ENCODE measurements at regions not wholly inside any gene's neighbourhood (a gene's known extent, or its start where the extent isn't known, plus 50 kb on each side); places are given as distances from the start of the nearest gene placed in this dataset.
"Not testable (repeated sequence)": the region's sequence is repeated elsewhere in the genome, so short reads cannot be mapped to it uniquely, and the experiment has no call there.

- 23% methylated on average over 1 of the region's 1 CpG for WGBS
- H3K4me3 ChIP-seq (ENCODE audit: low read length in 2 of 2); DNase-seq (ENCODE audit: low read depth in 6 of 9, low spot score in 9 of 9): not testable (repeated sequence)
Measured at GRCh38 chr1:83455753-83456152, 543.2 kb downstream of the TTLL7 start.

GRCh38 chr1:83445873-83446272 lies 553.1 kb downstream of the TTLL7 start:
- not testable (repeated sequence) for H3K4me3 ChIP-seq (ENCODE audit: low read length in 2 of 2); H3K4me1 ChIP-seq (ENCODE audit: control insufficient read depth in 2 of 2, insufficient read depth in 2 of 2, low read length in 2 of 2); H3K27ac ChIP-seq (ENCODE audit: low read depth in 1 of 2, low read length in 1 of 2); H3K9me3 ChIP-seq (ENCODE audit: control insufficient read depth in 2 of 2, insufficient read depth in 1 of 2, low read length in 1 of 2); DNase-seq (ENCODE audit: low read depth in 6 of 9, low spot score in 9 of 9); H3K36me3 ChIP-seq (ENCODE audit: control insufficient read depth in 2 of 2, insufficient read depth in 2 of 2, low read length in 1 of 2); H3K27me3 ChIP-seq (ENCODE audit: control insufficient read depth in 2 of 2, insufficient read depth in 1 of 2, low read length in 1 of 2)
- 94% methylated on average over 3 of the region's 3 CpGs for WGBS

More at GRCh38 chr1:83455753-83456152, 543.2 kb downstream of the TTLL7 start:
- H3K9me3 ChIP-seq (ENCODE audit: control insufficient read depth in 2 of 2, insufficient read depth in 1 of 2, low read length in 1 of 2); H3K27ac ChIP-seq (ENCODE audit: low read depth in 1 of 2, low read length in 1 of 2); H3K36me3 ChIP-seq (ENCODE audit: control insufficient read depth in 2 of 2, insufficient read depth in 2 of 2, low read length in 1 of 2); H3K4me1 ChIP-seq (ENCODE audit: control insufficient read depth in 2 of 2, insufficient read depth in 2 of 2, low read length in 2 of 2); H3K27me3 ChIP-seq (ENCODE audit: control insufficient read depth in 2 of 2, insufficient read depth in 1 of 2, low read length in 1 of 2): not testable (repeated sequence)

- not testable (repeated sequence) for H3K27me3 ChIP-seq (ENCODE audit: control insufficient read depth in 2 of 2, insufficient read depth in 1 of 2, low read length in 1 of 2); H3K27ac ChIP-seq (ENCODE audit: low read depth in 1 of 2, low read length in 1 of 2); H3K4me1 ChIP-seq (ENCODE audit: control insufficient read depth in 2 of 2, insufficient read depth in 2 of 2, low read length in 2 of 2); H3K9me3 ChIP-seq (ENCODE audit: control insufficient read depth in 2 of 2, insufficient read depth in 1 of 2, low read length in 1 of 2); H3K4me3 ChIP-seq (ENCODE audit: low read length in 2 of 2); DNase-seq (ENCODE audit: low read depth in 6 of 9, low spot score in 9 of 9); H3K36me3 ChIP-seq (ENCODE audit: control insufficient read depth in 2 of 2, insufficient read depth in 2 of 2, low read length in 1 of 2)
- 95% methylated on average over 3 of the region's 3 CpGs for WGBS
Measured at GRCh38 chr1:83442412-83442811, 556.5 kb downstream of the TTLL7 start.

GRCh38 chr1:83440586-83440985 lies 558.3 kb downstream of the TTLL7 start:
- not testable (repeated sequence) for H3K9me3 ChIP-seq (ENCODE audit: control insufficient read depth in 2 of 2, insufficient read depth in 1 of 2, low read length in 1 of 2); H3K4me1 ChIP-seq (ENCODE audit: control insufficient read depth in 2 of 2, insufficient read depth in 2 of 2, low read length in 2 of 2); H3K27ac ChIP-seq (ENCODE audit: low read depth in 1 of 2, low read length in 1 of 2); H3K27me3 ChIP-seq (ENCODE audit: control insufficient read depth in 2 of 2, insufficient read depth in 1 of 2, low read length in 1 of 2); DNase-seq (ENCODE audit: low read depth in 6 of 9, low spot score in 9 of 9); H3K36me3 ChIP-seq (ENCODE audit: control insufficient read depth in 2 of 2, insufficient read depth in 2 of 2, low read length in 1 of 2); H3K4me3 ChIP-seq (ENCODE audit: low read length in 2 of 2)
- WGBS, result 94% methylated on average over 3 of the region's 3 CpGs

GRCh38 chr1:83440021-83440420 lies 558.9 kb downstream of the TTLL7 start:
- not testable (repeated sequence) for H3K4me3 ChIP-seq (ENCODE audit: low read length in 2 of 2); H3K27me3 ChIP-seq (ENCODE audit: control insufficient read depth in 2 of 2, insufficient read depth in 1 of 2, low read length in 1 of 2); H3K9me3 ChIP-seq (ENCODE audit: control insufficient read depth in 2 of 2, insufficient read depth in 1 of 2, low read length in 1 of 2); H3K27ac ChIP-seq (ENCODE audit: low read depth in 1 of 2, low read length in 1 of 2); DNase-seq (ENCODE audit: low read depth in 6 of 9, low spot score in 9 of 9); H3K36me3 ChIP-seq (ENCODE audit: control insufficient read depth in 2 of 2, insufficient read depth in 2 of 2, low read length in 1 of 2); H3K4me1 ChIP-seq (ENCODE audit: control insufficient read depth in 2 of 2, insufficient read depth in 2 of 2, low read length in 2 of 2)
- 82% methylated on average over 1 of the region's 1 CpG for WGBS

- not testable (repeated sequence) for H3K4me1 ChIP-seq (ENCODE audit: control insufficient read depth in 2 of 2, insufficient read depth in 2 of 2, low read length in 2 of 2); H3K9me3 ChIP-seq (ENCODE audit: control insufficient read depth in 2 of 2, insufficient read depth in 1 of 2, low read length in 1 of 2); H3K36me3 ChIP-seq (ENCODE audit: control insufficient read depth in 2 of 2, insufficient read depth in 2 of 2, low read length in 1 of 2); DNase-seq (ENCODE audit: low read depth in 6 of 9, low spot score in 9 of 9); H3K27ac ChIP-seq (ENCODE audit: low read depth in 1 of 2, low read length in 1 of 2); H3K27me3 ChIP-seq (ENCODE audit: control insufficient read depth in 2 of 2, insufficient read depth in 1 of 2, low read length in 1 of 2); H3K4me3 ChIP-seq (ENCODE audit: low read length in 2 of 2)
- WGBS, result 99% methylated on average over 1 of the region's 1 CpG
Measured at GRCh38 chr1:83438316-83438715, 560.6 kb downstream of the TTLL7 start.

- H3K27ac ChIP-seq (ENCODE audit: low read depth in 1 of 2, low read length in 1 of 2); H3K4me1 ChIP-seq (ENCODE audit: control insufficient read depth in 2 of 2, insufficient read depth in 2 of 2, low read length in 2 of 2); H3K9me3 ChIP-seq (ENCODE audit: control insufficient read depth in 2 of 2, insufficient read depth in 1 of 2, low read length in 1 of 2); H3K27me3 ChIP-seq (ENCODE audit: control insufficient read depth in 2 of 2, insufficient read depth in 1 of 2, low read length in 1 of 2); DNase-seq (ENCODE audit: low read depth in 6 of 9, low spot score in 9 of 9); H3K36me3 ChIP-seq (ENCODE audit: control insufficient read depth in 2 of 2, insufficient read depth in 2 of 2, low read length in 1 of 2); H3K4me3 ChIP-seq (ENCODE audit: low read length in 2 of 2): not testable (repeated sequence)
- WGBS, result 95% methylated on average over 2 of the region's 2 CpGs
Measured at GRCh38 chr1:83435336-83435735, 563.6 kb downstream of the TTLL7 start.

- not testable (repeated sequence) for H3K27ac ChIP-seq (ENCODE audit: low read depth in 1 of 2, low read length in 1 of 2); H3K9me3 ChIP-seq (ENCODE audit: control insufficient read depth in 2 of 2, insufficient read depth in 1 of 2, low read length in 1 of 2); H3K4me1 ChIP-seq (ENCODE audit: control insufficient read depth in 2 of 2, insufficient read depth in 2 of 2, low read length in 2 of 2); DNase-seq (ENCODE audit: low read depth in 6 of 9, low spot score in 9 of 9); H3K4me3 ChIP-seq (ENCODE audit: low read length in 2 of 2); H3K27me3 ChIP-seq (ENCODE audit: control insufficient read depth in 2 of 2, insufficient read depth in 1 of 2, low read length in 1 of 2); H3K36me3 ChIP-seq (ENCODE audit: control insufficient read depth in 2 of 2, insufficient read depth in 2 of 2, low read length in 1 of 2)
- 96% methylated on average over 2 of the region's 2 CpGs for WGBS
Measured at GRCh38 chr1:83427566-83427965, 571.4 kb downstream of the TTLL7 start.

GRCh38 chr1:83423382-83423781 lies 575.5 kb downstream of the TTLL7 start:
- WGBS, result 93% methylated on average over 6 of the region's 6 CpGs

GRCh38 chr1:83418558-83418957 lies 580.4 kb downstream of the TTLL7 start:
- Histone ChIP-seq H3K9me3 (ENCODE audit: control insufficient read depth in 2 of 2, insufficient read depth in 1 of 2, low read length in 1 of 2) (no peaks in the 10 kb centered on the region), H3K27ac (ENCODE audit: low read depth in 1 of 2, low read length in 1 of 2) (no peak overlapping the region), H3K27me3 (ENCODE audit: control insufficient read depth in 2 of 2, insufficient read depth in 1 of 2, low read length in 1 of 2) (no peaks in the 10 kb centered on the region), H3K36me3 (ENCODE audit: control insufficient read depth in 2 of 2, insufficient read depth in 2 of 2, low read length in 1 of 2) (no peaks in the 10 kb centered on the region), H3K4me3 (ENCODE audit: low read length in 2 of 2) (no peak overlapping the region), H3K4me1 (ENCODE audit: control insufficient read depth in 2 of 2, insufficient read depth in 2 of 2, low read length in 2 of 2) (no peaks in the 10 kb centered on the region)
- DNase-seq (ENCODE audit: low read depth in 6 of 9, low spot score in 9 of 9), result no peak
- 97% methylated on average over 1 of the region's 1 CpG for WGBS

More at GRCh38 chr1:83423382-83423781, 575.5 kb downstream of the TTLL7 start:
- not testable (repeated sequence) for H3K9me3 ChIP-seq (ENCODE audit: control insufficient read depth in 2 of 2, insufficient read depth in 1 of 2, low read length in 1 of 2); H3K27me3 ChIP-seq (ENCODE audit: control insufficient read depth in 2 of 2, insufficient read depth in 1 of 2, low read length in 1 of 2); H3K4me1 ChIP-seq (ENCODE audit: control insufficient read depth in 2 of 2, insufficient read depth in 2 of 2, low read length in 2 of 2); H3K36me3 ChIP-seq (ENCODE audit: control insufficient read depth in 2 of 2, insufficient read depth in 2 of 2, low read length in 1 of 2); H3K27ac ChIP-seq (ENCODE audit: low read depth in 1 of 2, low read length in 1 of 2); H3K4me3 ChIP-seq (ENCODE audit: low read length in 2 of 2)
- DNase-seq (ENCODE audit: low read depth in 6 of 9, low spot score in 9 of 9), result peak in 1 of 9 donors; percentile 8
